Endothelial cell of umbilical vein (primary cell): ENCODE measurements at regions not wholly inside any gene's neighbourhood (a gene's known extent, or its start where the extent isn't known, plus 50 kb on each side); places are given as distances from the start of the nearest gene placed in this dataset.

Experiments
- CTCF ChIP-seq, 2 donors: IDR thresholded peaks; 1 replicate in 1 of 2; 2 replicates in 1 of 2; pipeline ENCODE4 v1.5.1; 2011; ENCODE audit warnings: low read length in 2 of 2, mild to moderate bottlenecking in 2 of 2, moderate library complexity in 2 of 2, control low read depth in 1 of 2, inconsistent platforms in 1 of 2, low read depth in 1 of 2; ENCODE audit not compliant: insufficient read depth in 1 of 2; ENCODE audit errors: extremely low read depth in 1 of 2
- MAX ChIP-seq: IDR thresholded peaks from 2 replicates; pipeline ENCODE4 v1.6.1; 2011; ENCODE audit not compliant: insufficient read depth, insufficient read length
- POLR2A ChIP-seq: IDR thresholded peaks from 2 replicates; pipeline ENCODE4 v1.6.1; 2012; ENCODE audit warnings: low read depth, mild to moderate bottlenecking, control low read depth, low read length

- no peak for TF ChIP-seq CTCF (IDR thresholded peaks at IDR 0.05; ENCODE audit: extremely low read depth in 1 of 2, insufficient read depth in 1 of 2, low read depth in 1 of 2, low read length in 2 of 2)
- no peak for TF ChIP-seq MAX
- TF ChIP-seq POLR2A = no peak
These were observed 60.1 kb upstream of the TUBA3E start for GRCh38 chr2:130258356-130258755.
